Putamen (tissue), 1 donor: ENCODE measurements at regions not wholly inside any gene's neighbourhood (a gene's known extent, or its start where the extent isn't known, plus 50 kb on each side); places are given as distances from the start of the nearest gene placed in this dataset.
"Not testable (repeated sequence)": the region's sequence is repeated elsewhere in the genome, so short reads cannot be mapped to it uniquely, and the experiment has no call there.

ENCODE experiments used
- DNase-seq: peaks from one replicate; pipeline ENCODE4 v3.0.0-alpha.2; 2016; ENCODE audit warnings: low spot score

DNA sequence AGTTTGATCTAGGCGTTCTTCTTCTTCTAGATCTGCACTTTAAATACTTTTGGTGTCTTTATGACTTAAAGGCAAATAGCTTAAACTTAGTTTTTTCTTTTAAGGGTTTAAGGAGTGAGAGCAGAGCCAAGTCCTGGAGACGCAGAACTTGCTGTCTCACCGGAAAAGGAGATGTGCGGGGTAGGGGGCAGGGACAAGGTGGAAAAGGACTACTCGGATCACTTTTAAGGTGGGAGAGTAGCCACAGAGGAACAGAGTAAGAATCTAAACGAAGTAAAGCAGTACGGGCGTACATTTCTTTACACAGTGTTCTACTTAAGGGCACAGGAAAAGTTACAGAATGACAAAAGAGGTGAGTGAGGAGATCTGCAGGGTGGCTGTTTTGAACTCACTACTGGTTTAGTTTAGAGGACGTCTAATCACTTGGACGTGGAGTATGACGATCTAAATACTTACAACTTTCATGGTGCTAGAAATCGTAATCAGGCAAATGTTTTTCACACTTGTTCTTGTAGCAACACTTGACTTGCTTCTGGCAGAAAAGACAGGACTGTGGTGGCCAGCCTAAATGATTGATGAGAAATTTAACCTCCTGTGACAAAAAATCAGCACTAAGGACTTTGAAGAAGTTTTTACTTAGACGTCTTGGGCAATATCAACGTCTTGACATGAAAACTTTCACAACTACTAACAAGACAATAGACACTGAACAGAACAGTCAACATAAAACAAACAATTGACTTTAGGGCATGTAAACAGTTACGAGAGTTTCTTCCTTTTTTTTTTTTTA, 127.0 kb downstream of the ART5 start:
- not testable (repeated sequence) for DNase-seq

DNA sequence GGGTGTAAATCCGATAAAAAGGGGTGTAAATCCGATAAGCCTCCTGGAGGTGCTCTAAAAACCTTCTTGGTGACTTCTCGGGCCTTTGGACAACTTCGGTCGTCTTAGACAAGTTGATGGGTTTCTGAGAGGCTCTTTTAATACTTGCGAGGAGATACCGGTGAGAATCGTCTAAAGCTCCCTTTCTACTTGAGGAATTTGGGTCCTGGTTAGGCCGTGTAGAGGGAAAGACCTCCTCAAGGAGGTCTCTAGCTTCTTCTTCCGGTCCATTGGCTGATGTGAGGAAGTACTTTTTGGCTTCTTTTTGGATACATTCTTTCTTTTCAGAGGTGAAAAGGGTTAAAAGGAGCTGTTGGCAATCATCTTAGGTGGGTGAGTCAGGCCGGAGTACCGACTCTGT, 128.5 kb downstream of the ART5 start:
- DNase-seq, result not testable (repeated sequence)

DNA sequence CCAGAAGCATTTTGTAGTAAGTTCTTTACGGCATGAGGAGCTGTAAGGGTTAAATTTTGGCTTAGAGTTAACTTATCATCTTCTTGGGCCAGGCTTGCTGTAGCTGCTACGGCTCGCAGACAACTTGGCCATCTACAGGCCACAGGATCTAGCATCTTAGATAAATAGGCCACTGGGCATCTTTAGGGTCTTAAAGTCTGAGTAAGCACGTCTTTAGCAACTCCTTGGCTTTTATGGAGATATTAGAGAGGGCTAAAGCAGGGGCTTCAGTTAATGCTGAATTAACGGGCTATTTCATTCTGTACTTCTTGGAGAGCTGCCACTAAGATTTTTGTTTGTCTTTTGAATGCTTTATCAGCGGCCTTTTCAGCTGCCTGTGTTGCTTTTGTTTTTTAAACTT, 129.0 kb downstream of the ART5 start:
- not testable (repeated sequence) for DNase-seq

GRCh38 chr11:3512133-3512703, 129.6 kb downstream of the ART5 start:
- DNase-seq, result not testable (repeated sequence)

GRCh38 chr11:3511416-3512132, 130.2 kb downstream of the ART5 start:
- not testable (repeated sequence) for DNase-seq

- DNase-seq, result not testable (repeated sequence)
Observed at GRCh38 chr11:3509563-3509962, 130.6 kb upstream of the ZNF195 start.

DNA sequence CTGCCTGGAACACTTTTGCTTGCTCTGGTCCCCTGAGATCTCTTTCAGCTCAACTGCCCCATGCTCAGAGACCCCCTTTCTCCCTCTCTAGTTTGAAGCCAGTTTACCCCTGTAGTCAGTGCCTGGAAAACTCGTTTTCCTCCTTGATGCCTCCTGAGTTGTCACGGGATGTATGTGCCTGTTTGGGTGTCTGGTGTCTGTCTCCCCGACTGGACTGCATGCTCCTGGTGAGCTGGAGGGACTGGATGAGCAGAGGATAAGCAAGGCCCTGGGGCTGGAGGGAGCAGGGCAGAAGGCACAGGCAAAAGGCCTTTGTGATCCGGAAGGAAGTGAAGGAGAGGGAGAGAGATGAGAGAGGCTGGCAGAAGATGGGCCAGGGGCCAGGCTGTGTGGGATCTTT, 120.3 kb upstream of the ZNF195 start:
- DNase-seq, result not testable (repeated sequence)

- DNase-seq, result not testable (repeated sequence)
Observed at GRCh38 chr11:3498356-3498755, 119.4 kb upstream of the ZNF195 start.

DNA sequence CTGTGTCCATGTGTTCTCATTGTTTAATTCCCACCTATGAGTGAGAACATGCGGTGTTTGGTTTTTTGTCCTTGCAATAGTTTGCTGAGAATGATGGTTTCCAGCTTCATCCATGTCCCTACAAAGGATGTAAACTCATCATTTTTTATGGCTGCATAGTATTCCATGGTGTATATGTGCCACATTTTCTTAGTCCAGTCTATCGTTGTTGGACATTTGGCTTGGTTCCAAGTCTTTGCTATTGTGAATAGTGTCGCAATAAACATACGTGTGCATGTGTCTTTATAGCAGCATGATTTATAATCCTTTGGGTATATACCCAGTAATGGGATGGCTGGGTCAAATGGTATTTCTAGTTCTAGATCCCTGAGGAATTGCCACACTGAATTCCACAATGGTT, 114.2 kb upstream of the ZNF195 start:
- DNase-seq, result not testable (repeated sequence)

DNA sequence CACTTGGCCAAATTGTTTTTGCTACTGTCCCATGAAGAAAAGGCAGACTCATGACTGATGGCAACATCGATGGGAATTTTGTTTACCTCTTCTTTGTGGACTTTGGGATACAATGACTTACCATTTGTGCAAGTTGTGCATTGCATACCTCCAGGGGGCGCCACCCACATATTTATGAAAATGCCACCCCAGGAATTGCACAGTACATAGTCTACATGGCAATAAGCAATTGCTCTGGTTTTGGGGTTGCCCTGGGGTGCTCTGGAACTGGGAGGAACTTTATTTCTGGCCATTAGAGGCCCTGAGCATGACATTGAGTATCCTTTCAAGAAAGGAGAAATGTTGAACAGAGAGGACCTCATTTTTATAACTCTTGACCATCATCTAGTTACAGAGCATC, 109.1 kb upstream of the ZNF195 start:
- not testable (repeated sequence) for DNase-seq

- not testable (repeated sequence) for DNase-seq
Observed at GRCh38 chr11:3485737-3486136, 106.8 kb upstream of the ZNF195 start.

GRCh38 chr11:3476937-3477885, 98.3 kb upstream of the ZNF195 start:
- DNase-seq, result not testable (repeated sequence)

- not testable (repeated sequence) for DNase-seq
Observed at GRCh38 chr11:3476084-3476936, 97.4 kb upstream of the ZNF195 start.

DNA sequence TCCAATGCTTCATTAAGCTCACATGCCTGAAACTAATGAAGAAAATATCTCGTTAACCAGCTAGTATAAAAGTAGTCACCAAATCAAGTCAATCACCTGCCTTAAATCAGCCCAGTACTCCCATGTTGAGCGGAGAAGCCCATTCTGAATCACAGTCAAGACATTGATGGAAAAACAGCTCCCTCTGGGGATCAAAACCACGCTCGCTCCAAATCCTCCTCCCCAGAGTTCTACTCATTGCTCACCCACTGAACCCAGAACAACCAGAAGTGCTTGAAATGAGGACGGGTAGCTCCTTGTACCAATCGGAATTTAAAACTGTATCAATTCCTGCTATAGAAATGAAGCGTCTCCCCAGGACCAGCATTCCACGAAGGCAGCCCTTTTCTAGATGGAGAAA, 90.0 kb upstream of the ZNF195 start:
- DNase-seq, result not testable (repeated sequence)

GRCh38 chr11:3467599-3467998, 88.7 kb upstream of the ZNF195 start:
- DNase-seq, result not testable (repeated sequence)

GRCh38 chr11:3455666-3456065, 76.7 kb upstream of the ZNF195 start:
- not testable (repeated sequence) for DNase-seq

DNA sequence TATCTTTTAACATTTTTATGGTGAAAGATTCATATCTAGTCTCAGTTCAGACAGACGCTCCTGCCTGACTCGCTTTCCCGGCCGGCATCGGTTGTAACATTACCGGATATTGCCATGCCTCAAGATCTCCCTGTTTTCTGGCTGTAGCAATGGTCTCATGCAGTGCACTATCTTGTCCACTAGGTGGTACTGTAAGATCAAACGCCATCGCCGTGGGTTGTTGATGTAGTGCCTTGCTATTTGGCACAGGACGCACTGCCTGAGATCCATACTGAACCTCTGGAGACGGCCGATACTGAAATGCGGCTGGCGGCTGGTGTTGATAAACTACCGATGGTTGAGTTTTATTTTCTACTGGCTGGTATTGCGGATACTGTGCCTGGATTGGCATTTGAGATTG, 75.9 kb upstream of the ZNF195 start:
- DNase-seq, result peak; percentile 27

GRCh38 chr11:3453596-3454256, 74.8 kb upstream of the ZNF195 start:
- not testable (repeated sequence) for DNase-seq

DNA sequence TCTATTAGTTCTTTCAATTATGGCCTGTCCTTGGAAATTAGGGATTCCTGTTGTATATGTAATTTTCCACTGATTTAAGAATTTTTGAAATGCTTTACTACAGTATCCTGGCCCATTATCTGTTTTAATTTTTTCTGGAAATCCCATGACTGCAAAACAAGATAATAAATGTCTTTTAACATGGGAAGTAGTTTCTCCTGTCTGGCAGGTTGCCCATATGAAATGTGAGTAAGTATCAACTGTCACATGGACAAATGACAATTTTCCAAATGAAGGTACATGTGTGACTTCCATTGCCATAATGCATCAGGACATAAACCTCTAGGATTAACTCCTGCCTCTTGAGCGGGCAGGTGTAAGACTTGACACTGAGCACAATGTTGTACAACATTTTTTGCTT, 71.9 kb upstream of the ZNF195 start:
- not testable (repeated sequence) for DNase-seq

- not testable (repeated sequence) for DNase-seq
Observed at GRCh38 chr11:3445535-3445934, 66.6 kb upstream of the ZNF195 start.
